ENCODE measurements at regions not wholly inside any gene's neighbourhood (a gene's known extent, or its start where the extent isn't known, plus 50 kb on each side); places are given as distances from the start of the nearest gene placed in this dataset.

DNA sequence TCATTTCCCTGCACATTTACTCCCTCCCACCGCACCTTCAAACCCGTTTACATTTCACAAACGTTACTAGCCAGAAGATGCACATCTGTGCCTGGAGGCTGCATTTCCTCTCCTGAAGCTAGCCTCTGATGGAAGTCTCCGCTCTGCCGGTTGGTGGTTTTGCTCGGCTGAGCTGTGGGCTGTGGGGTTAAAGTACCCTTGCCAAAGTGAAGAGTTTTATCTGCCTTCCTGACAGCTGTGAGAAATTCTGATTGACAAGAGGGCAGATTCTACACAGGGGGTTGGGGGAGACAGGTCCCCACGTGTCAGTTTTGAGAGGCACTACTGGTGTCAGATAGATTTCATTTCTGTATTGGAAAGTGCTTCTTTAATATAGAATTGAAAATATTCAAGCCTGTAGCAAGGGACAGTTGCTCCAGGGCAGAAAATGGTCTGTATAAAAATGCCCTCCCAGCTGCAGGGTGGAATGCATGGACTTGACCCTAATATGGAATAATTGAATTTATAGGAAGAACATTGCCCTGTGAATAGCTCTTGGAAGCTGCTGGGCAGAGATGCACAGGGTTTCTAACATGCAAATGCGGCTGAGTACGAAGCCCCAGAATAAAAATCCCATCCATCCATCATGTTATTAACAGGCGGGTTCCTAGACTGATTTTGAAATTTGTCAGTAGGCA is 201.1 kb upstream of the RGMA start:
- Mint-ChIP-seq H3K27me3 (peaks cover 13% of the 10 kb centered on the region), H3K4me1 (ENCODE audit: low read depth) (no peaks in the 10 kb centered on the region), H3K36me3 (no peaks in the 10 kb centered on the region), H3K9me3 (no peaks in the 10 kb centered on the region), H3K4me3 (no peak overlapping the region), H3K27ac (no peak overlapping the region)
- POLR2A ChIA-PET = no interaction called here
- DNase-seq = no peak
- intact Hi-C loops (cut with micrococcal nuclease) = no loop called here
- CTCF ChIA-PET = no interaction called here

- Mint-ChIP-seq H3K27ac (no peak overlapping the region), H3K4me1 (ENCODE audit: low read depth) (no peaks in the 10 kb centered on the region), H3K9me3 (no peaks in the 10 kb centered on the region), H3K4me3 (no peak overlapping the region), H3K27me3 (peaks cover 16% of the 10 kb centered on the region), H3K36me3 (no peaks in the 10 kb centered on the region)
- intact Hi-C loops (cut with micrococcal nuclease) = no loop called here
- DNase-seq = no peak
- CTCF ChIA-PET = no interaction called here
- POLR2A ChIA-PET = no interaction called here
These were observed 199.8 kb upstream of the RGMA start for GRCh38 chr15:93288728-93289294.

GRCh38 chr15:93286446-93286845 is 197.4 kb upstream of the RGMA start:
- CTCF ChIA-PET = no interaction called here

DNA sequence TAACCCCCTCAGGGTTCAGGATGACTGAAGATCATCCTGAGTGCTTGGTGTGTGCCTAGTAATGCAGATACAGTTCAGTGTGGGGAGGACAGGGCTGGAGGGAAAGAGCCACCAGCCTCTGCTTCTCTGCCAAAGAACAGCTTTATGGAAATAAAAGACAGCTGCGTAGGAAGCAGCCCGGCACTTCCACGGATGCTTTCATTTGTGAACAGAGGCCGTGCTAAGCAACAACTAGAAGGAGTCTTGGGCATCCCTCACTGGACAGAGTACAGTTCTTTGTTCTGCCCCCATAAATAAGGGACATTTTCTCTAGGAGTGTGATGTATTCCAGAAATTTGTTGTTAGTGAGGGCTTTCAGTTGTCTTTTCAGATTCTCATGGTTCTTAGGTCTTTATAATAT is 194.8 kb upstream of the RGMA start:
- no peak for DNase-seq
- ChIA-PET POLR2A (no interaction called here), CTCF (no interaction called here)
- intact Hi-C loops (cut with micrococcal nuclease) = no loop called here
- H3K27ac Mint-ChIP-seq = no peak overlapping the region
- H3K4me3 Mint-ChIP-seq = no peak overlapping the region
- no peaks in the 10 kb centered on the region for H3K9me3 Mint-ChIP-seq
- no peaks in the 10 kb centered on the region for H3K36me3 Mint-ChIP-seq
- H3K4me1 Mint-ChIP-seq (ENCODE audit: low read depth) = no peaks in the 10 kb centered on the region
- peaks cover 13% of the 10 kb centered on the region for H3K27me3 Mint-ChIP-seq

More at GRCh38 chr15:93286446-93286845, 197.4 kb upstream of the RGMA start:
- H3K4me3 Mint-ChIP-seq = no peak overlapping the region
- POLR2A ChIA-PET = no interaction called here
- intact Hi-C loops (cut with micrococcal nuclease) = no loop called here
- no peak for DNase-seq
- H3K27me3 Mint-ChIP-seq = peaks cover 22% of the 10 kb centered on the region
- no peaks in the 10 kb centered on the region for H3K9me3 Mint-ChIP-seq
- H3K27ac Mint-ChIP-seq = no peak overlapping the region
- H3K4me1 Mint-ChIP-seq (ENCODE audit: low read depth) = no peaks in the 10 kb centered on the region
- no peaks in the 10 kb centered on the region for H3K36me3 Mint-ChIP-seq

GRCh38 chr15:93282808-93283207 is 193.8 kb upstream of the RGMA start:
- POLR2A ChIA-PET = no interaction called here
- Mint-ChIP-seq H3K27ac (no peak overlapping the region), H3K4me3 (no peak overlapping the region), H3K36me3 (no peaks in the 10 kb centered on the region), H3K9me3 (no peaks in the 10 kb centered on the region), H3K27me3 (peaks cover 11% of the 10 kb centered on the region), H3K4me1 (ENCODE audit: low read depth) (no peaks in the 10 kb centered on the region)
- DNase-seq = no peak
- intact Hi-C loops (cut with micrococcal nuclease) = no loop called here
- CTCF ChIA-PET = no interaction called here

GRCh38 chr15:93278783-93279182 is 189.8 kb upstream of the RGMA start:
- Mint-ChIP-seq H3K27me3 (peaks cover 6% of the 10 kb centered on the region), H3K36me3 (no peaks in the 10 kb centered on the region), H3K4me1 (ENCODE audit: low read depth) (no peaks in the 10 kb centered on the region), H3K27ac (no peak overlapping the region), H3K9me3 (no peaks in the 10 kb centered on the region), H3K4me3 (no peak overlapping the region)
- intact Hi-C loops (cut with micrococcal nuclease) = no loop called here
- POLR2A ChIA-PET = no interaction called here
- no peak for DNase-seq
- CTCF ChIA-PET = no interaction called here

DNA sequence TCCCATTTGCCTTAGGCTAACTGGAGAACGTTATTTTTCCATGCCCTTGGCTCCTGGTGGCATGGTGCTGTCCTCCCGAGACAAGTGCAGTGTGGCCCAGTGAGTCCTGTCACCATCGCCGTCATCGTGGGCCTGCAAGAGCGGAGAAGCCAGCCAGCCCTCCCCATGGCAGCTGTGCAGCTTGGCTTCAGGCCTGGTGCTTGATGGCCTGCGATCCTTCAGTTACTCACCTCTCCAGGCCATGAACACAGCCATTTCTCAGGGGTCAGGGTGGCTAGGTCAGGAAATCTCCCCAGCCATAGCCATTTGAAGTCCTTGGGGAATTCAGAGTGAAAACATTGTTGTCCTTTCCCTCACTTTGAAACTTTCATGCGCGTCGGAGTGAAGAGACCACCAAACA is 189.0 kb upstream of the RGMA start:
- no peaks in the 10 kb centered on the region for H3K4me1 Mint-ChIP-seq (ENCODE audit: low read depth)
- H3K4me3 Mint-ChIP-seq = no peak overlapping the region
- no peaks in the 10 kb centered on the region for H3K36me3 Mint-ChIP-seq
- no peaks in the 10 kb centered on the region for H3K9me3 Mint-ChIP-seq
- intact Hi-C loops (cut with micrococcal nuclease) = no loop called here
- no peak for DNase-seq
- no peak overlapping the region for H3K27ac Mint-ChIP-seq
- no peaks in the 10 kb centered on the region for H3K27me3 Mint-ChIP-seq
- ChIA-PET POLR2A (no interaction called here), CTCF (no interaction called here)

DNA sequence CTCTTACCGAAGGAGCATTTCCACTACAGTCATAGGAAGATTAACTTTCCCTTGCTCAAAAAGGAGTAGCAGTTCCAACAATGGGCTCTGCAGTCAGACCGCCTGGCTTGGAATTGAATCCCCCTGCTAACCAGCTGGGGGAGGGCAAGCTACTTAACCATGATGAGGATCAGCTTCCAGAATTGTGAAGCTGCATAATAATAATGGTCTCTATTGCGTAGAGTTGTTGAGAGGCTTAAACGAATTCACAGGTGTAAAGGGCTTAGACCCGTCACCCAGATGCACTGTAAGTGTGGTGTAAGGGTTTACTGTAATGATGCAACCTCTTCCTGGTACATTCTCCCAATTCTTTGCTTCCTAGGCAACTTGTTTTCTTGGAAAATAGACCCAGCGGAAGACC is 185.2 kb upstream of the RGMA start:
- DNase-seq = no peak
- POLR2A ChIA-PET = interaction anchor here (0.6 kb wide), 1 partner anchor 184 kb away, joined by 3 read pairs; no protein-coding TSS in a partner anchor
- Mint-ChIP-seq H3K4me1 (ENCODE audit: low read depth) (no peaks in the 10 kb centered on the region), H3K36me3 (no peaks in the 10 kb centered on the region), H3K27ac (no peak overlapping the region), H3K4me3 (no peak overlapping the region), H3K9me3 (no peaks in the 10 kb centered on the region), H3K27me3 (no peaks in the 10 kb centered on the region)
- CTCF ChIA-PET = no interaction called here
- intact Hi-C loops (cut with micrococcal nuclease) = no loop called here

DNA sequence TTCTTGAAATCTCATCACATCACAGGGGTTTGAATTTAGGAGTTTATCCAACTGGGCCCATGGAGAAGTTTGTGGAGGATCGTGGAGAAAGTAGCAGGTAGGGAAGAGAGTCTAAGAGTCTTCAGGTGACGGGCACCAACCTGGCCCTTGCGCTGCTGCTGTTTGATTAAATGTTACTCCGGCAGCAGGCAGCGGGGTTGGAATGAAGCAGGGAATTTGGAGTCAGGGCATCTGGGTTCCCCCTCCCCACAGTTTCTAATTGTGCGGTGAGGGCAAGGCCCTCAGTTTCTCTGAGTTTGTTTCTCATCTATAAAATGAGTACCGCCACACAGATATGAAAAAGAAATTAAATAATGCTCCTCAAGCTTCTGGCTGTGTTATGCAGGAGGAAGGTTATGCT is 182.9 kb upstream of the RGMA start:
- Mint-ChIP-seq H3K4me1 (ENCODE audit: low read depth) (no peaks in the 10 kb centered on the region), H3K9me3 (no peaks in the 10 kb centered on the region), H3K4me3 (no peak overlapping the region), H3K27ac (no peak overlapping the region), H3K36me3 (no peaks in the 10 kb centered on the region), H3K27me3 (no peaks in the 10 kb centered on the region)
- CTCF ChIA-PET = no interaction called here
- POLR2A ChIA-PET = no interaction called here
- no peak for DNase-seq
- intact Hi-C loops (cut with micrococcal nuclease) = no loop called here

GRCh38 chr15:93270937-93271467 is 182.0 kb upstream of the RGMA start:
- intact Hi-C loops (cut with micrococcal nuclease) = no loop called here
- no peaks in the 10 kb centered on the region for H3K9me3 Mint-ChIP-seq
- H3K27me3 Mint-ChIP-seq = peaks cover 1% of the 10 kb centered on the region
- POLR2A ChIA-PET = no interaction called here
- no peaks in the 10 kb centered on the region for H3K4me1 Mint-ChIP-seq (ENCODE audit: low read depth)
- no peaks in the 10 kb centered on the region for H3K36me3 Mint-ChIP-seq
- CTCF ChIA-PET = no interaction called here
- DNase-seq = no peak
- H3K27ac Mint-ChIP-seq = no peak overlapping the region
- H3K4me3 Mint-ChIP-seq = no peak overlapping the region

DNA sequence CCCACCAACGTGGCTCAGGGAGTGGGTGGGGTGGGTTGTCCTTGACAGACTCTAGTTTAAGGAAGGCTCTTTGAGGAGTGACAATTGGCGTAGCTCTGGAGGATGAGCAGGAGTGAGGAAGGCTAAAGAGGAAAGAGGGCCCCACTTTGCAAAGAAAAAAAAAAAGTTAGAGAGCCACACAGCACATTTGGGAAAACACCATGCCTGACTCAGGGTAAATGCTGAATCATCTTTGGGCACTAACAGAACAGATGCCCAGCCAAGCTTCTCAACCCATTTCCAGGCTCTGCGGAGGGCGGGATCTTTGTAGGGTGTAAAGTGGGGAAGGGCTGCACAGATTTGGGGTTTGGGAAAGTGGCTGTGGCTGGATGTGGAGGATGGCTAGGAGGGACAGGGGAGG is 179.1 kb upstream of the RGMA start:
- Mint-ChIP-seq H3K27ac (no peak overlapping the region), H3K9me3 (no peaks in the 10 kb centered on the region), H3K27me3 (peaks cover 1% of the 10 kb centered on the region), H3K36me3 (no peaks in the 10 kb centered on the region), H3K4me1 (ENCODE audit: low read depth) (no peaks in the 10 kb centered on the region), H3K4me3 (no peak overlapping the region)
- no peak for DNase-seq
- intact Hi-C loops (cut with micrococcal nuclease) = no loop called here
- ChIA-PET POLR2A (no interaction called here), CTCF (no interaction called here)

DNA sequence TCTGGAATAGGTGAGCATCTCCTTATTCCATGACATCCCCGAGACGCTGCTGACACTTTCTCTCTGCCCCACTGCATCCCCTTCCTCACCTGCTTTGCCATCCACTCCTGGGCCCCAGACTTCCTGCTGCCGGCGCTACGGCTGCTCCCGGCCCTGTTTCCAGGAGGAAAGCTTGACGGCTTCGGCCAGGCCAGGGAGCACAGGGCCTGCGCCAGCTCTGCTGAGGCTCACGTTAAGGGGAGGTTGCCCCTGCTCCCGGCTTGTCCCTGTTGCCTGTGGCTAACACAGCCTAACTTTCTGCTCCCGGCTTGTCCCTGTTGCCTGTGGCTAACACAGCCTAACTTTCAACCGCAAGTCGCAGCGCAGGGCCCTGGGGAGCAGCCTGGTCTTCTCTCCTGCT is 177.3 kb upstream of the RGMA start:
- intact Hi-C loops (cut with micrococcal nuclease) = no loop called here
- Mint-ChIP-seq H3K4me3 (no peak overlapping the region), H3K27ac (no peak overlapping the region), H3K36me3 (no peaks in the 10 kb centered on the region), H3K9me3 (no peaks in the 10 kb centered on the region), H3K4me1 (ENCODE audit: low read depth) (no peaks in the 10 kb centered on the region), H3K27me3 (peaks cover 1% of the 10 kb centered on the region)
- ChIA-PET POLR2A (no interaction called here), CTCF (no interaction called here)
- DNase-seq = no peak

DNA sequence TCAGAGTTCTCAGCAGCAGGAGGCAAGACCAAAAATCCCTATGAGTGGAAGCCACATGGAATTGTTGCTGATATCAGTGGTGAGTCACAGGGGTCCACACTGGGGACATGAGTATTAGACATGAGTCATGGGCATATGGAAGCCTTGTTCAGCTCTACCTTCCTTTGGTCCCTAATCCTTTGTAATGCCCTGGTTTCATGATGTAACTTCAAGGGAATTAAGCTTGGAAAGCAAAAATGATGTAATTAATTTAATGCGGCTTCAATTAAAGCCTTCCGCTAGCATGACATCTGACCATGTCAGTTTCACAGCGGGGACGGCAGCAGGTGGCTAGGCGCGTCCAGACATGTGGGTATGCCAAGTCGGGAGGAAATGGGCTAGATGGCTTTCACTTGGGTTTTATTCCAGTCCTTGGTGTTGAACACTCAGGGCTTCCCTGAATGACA is 176.1 kb upstream of the RGMA start:
- Mint-ChIP-seq H3K4me3 (no peak overlapping the region), H3K9me3 (no peaks in the 10 kb centered on the region), H3K36me3 (no peaks in the 10 kb centered on the region), H3K4me1 (ENCODE audit: low read depth) (no peaks in the 10 kb centered on the region), H3K27me3 (peaks cover 1% of the 10 kb centered on the region), H3K27ac (no peak overlapping the region)
- intact Hi-C loops (cut with micrococcal nuclease) = no loop called here
- DNase-seq = no peak
- ChIA-PET POLR2A (no interaction called here), CTCF (no interaction called here)
